Neutrophil (primary cell): ENCODE measurements at regions not wholly inside any gene's neighbourhood (a gene's known extent, or its start where the extent isn't known, plus 50 kb on each side); places are given as distances from the start of the nearest gene placed in this dataset.
"Not testable (repeated sequence)": the region's sequence is repeated elsewhere in the genome, so short reads cannot be mapped to it uniquely, and the experiment has no call there.

Experiments
- H3K27ac ChIP-seq: fragments of 200-600 bp; sonication (generic); 2 replicates; pipeline ENCODE4 v1.5.1; 2016; ENCODE audit warnings: mild to moderate bottlenecking, moderate library complexity
- H3K27me3 ChIP-seq: fragments of 200-600 bp; sonication (generic); 2 replicates; pipeline ENCODE4 v1.6.0; 2016; ENCODE audit warnings: mild to moderate bottlenecking
- H3K36me3 ChIP-seq: fragments of 200-600 bp; sonication (generic); 2 replicates; pipeline ENCODE4 v1.5.1; 2017
- H3K4me1 ChIP-seq, 2 experiments: fragments of 200-600 bp in 1 of 2; sonication (generic) in 1 of 2; 1 replicate in 1 of 2; 2 replicates in 1 of 2; pipeline versions ENCODE4 v1.5.1 to v1.6.1; 2013 to 2016; ENCODE audit warnings: low read depth in 1 of 2, low read length in 1 of 2, mild to moderate bottlenecking in 1 of 2, moderate library complexity in 1 of 2; ENCODE audit not compliant: control insufficient read depth in 1 of 2, insufficient read depth in 1 of 2
- H3K4me3 ChIP-seq, 2 experiments: fragments of 200-600 bp in 1 of 2; sonication (generic) in 1 of 2; 1 replicate in 1 of 2; 2 replicates in 1 of 2; pipeline ENCODE4 v1.5.1; 2013 to 2016; ENCODE audit warnings: low read depth in 1 of 2, low read length in 1 of 2, mild to moderate bottlenecking in 1 of 2, moderate library complexity in 1 of 2
- H3K9me3 ChIP-seq: fragments of 200-600 bp; sonication (generic); 2 replicates; pipeline ENCODE4 v1.5.1; 2016
- TF ChIP-seq, protein P1 (sequence below): fragments of 200-600 bp; sonication (generic); IDR thresholded peaks from 2 replicates; pipeline ENCODE4 v1.5.1; 2016; ENCODE audit warnings: antibody characterized with exemption

DNA sequence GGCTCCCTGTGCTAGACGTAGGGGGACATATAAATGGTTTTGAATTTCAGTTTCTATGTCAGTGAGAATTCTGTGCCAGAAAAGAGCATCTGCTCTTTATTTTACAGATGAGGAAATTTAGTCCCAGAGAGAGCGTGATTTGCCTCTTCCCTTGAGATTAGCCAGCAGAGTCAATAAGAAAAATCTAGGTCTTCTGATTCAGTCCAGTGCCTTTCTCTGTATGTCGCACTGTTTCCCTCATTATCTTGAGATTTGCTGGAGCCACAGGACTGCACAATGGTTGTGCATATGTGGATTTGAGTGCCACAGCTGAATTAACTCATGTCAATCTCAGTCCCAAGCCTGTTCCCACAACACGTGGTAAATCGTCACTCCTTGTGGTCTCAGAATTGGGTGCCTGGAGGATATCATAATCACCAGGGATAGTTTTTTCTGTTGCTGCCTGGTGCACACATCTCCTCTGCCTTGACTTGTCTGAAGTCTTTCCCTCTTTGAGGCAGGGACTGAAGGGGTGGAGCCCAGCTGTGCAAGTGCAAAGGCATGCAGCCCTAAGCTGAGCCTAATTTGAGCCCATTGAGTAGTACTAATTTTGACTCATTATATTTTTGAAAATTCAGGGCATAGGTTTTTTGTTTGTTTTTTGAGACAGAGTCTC, 276.7 kb downstream of the SOX4 start:
- Histone ChIP-seq H3K9me3 (no peaks in the 10 kb centered on the region), H3K4me3 (no peak overlapping the region)
- TF ChIP-seq, protein P1, sequence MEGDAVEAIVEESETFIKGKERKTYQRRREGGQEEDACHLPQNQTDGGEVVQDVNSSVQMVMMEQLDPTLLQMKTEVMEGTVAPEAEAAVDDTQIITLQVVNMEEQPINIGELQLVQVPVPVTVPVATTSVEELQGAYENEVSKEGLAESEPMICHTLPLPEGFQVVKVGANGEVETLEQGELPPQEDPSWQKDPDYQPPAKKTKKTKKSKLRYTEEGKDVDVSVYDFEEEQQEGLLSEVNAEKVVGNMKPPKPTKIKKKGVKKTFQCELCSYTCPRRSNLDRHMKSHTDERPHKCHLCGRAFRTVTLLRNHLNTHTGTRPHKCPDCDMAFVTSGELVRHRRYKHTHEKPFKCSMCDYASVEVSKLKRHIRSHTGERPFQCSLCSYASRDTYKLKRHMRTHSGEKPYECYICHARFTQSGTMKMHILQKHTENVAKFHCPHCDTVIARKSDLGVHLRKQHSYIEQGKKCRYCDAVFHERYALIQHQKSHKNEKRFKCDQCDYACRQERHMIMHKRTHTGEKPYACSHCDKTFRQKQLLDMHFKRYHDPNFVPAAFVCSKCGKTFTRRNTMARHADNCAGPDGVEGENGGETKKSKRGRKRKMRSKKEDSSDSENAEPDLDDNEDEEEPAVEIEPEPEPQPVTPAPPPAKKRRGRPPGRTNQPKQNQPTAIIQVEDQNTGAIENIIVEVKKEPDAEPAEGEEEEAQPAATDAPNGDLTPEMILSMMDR = no peak

DNA sequence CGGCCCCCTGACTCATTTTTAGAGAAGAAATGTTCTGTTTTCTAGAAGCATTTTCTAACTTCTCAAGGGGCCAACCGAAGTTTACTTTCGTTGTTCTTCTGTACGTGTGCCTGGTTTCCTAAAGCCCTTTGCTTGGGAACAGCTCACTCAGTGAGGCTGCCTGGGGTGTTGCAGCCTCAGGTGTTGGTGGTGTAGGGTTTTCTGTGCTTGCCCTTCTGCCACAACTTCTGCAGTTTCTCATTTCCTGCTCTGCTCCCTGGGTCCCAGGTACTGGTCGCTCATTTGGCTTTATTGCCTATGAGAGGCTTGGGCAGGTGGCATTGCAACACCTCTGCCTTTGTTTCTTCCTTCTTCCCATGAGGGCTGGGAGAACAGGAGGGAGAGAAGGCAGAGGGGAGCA, 278.3 kb downstream of the SOX4 start:
- H3K4me1 ChIP-seq = no peaks in the 10 kb centered on the region
- no peaks in the 10 kb centered on the region for H3K36me3 ChIP-seq
- no peaks in the 10 kb centered on the region for H3K9me3 ChIP-seq
- TF ChIP-seq, protein P1 = no peak
- H3K27me3 ChIP-seq = no peaks in the 10 kb centered on the region
- H3K4me3 ChIP-seq = no peak overlapping the region
- H3K27ac ChIP-seq = no peak overlapping the region

More for the DNA sequence above, 276.7 kb downstream of the SOX4 start:
- Histone ChIP-seq H3K36me3 (no peaks in the 10 kb centered on the region), H3K4me1 (no peaks in the 10 kb centered on the region), H3K27me3 (no peaks in the 10 kb centered on the region), H3K27ac (no peak overlapping the region)

DNA sequence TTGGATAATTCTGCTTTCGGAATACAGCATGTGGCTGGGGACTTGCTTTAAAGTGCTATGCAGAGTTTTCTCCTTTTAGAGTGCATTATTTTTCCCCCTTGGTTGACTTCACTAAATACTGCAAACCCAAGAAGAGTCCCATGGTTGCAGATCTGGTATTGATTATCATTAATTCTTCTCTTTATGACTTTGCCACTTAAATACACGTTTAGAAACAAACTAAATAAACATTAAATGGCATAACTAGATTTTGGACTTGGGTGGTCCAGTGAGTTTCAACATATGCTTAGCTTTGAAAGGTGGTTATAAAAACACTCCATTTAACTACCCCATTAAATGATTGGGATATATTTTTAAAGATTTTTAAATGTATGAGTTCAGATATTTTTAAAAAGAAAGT, 279.2 kb downstream of the SOX4 start:
- H3K4me3 ChIP-seq = no peak overlapping the region
- no peaks in the 10 kb centered on the region for H3K4me1 ChIP-seq
- H3K36me3 ChIP-seq = no peaks in the 10 kb centered on the region
- TF ChIP-seq, protein P1 = no peak
- no peak overlapping the region for H3K27ac ChIP-seq
- H3K9me3 ChIP-seq = no peaks in the 10 kb centered on the region
- H3K27me3 ChIP-seq = no peaks in the 10 kb centered on the region

DNA sequence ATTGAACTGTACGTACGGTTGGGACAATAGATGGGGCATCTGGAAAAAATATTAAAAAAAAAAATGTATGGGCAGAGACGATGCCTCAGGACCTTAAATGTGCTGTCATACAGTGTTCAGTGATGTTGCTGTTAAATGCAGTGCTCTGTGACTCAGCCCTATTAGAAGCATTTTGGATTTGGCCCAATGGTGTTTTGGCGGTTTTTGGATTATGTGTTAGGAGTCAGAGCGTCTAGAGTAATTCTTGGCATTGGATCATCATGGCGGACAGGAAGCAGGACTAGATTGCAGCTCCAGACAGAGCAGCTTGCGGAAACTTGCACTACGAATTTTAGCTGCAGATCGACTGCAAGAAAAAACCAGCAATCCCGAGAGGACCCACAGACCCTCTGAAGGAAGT, 280.0 kb downstream of the SOX4 start:
- Histone ChIP-seq H3K9me3 (no peaks in the 10 kb centered on the region), H3K27ac (no peak overlapping the region), H3K4me1 (no peaks in the 10 kb centered on the region), H3K27me3 (no peaks in the 10 kb centered on the region), H3K36me3 (no peaks in the 10 kb centered on the region), H3K4me3 (no peak overlapping the region)
- TF ChIP-seq, protein P1 = no peak

DNA sequence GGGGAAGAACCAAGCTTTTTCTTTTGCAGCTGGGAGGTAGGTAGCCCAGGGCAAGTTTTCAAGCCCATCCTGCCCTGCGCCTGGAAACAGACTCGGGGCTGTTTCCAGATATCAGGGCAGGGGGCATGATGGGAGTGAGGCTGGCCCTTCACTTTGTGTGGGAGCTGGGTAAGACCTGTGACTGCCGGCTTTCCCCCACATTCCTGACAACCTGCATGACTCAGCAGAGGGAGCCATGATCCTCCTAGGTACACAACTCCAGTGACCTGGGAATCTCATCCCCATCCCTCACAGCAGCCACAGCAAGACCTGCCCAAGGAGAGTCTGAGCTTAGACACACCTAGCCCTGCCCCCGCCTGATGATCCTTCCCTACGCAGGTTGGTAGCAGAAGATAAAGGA, 280.8 kb downstream of the SOX4 start:
- H3K4me1 ChIP-seq = no peaks in the 10 kb centered on the region
- TF ChIP-seq, protein P1 = no peak
- no peak overlapping the region for H3K27ac ChIP-seq
- H3K9me3 ChIP-seq = no peaks in the 10 kb centered on the region
- H3K27me3 ChIP-seq = no peaks in the 10 kb centered on the region
- no peaks in the 10 kb centered on the region for H3K36me3 ChIP-seq
- no peak overlapping the region for H3K4me3 ChIP-seq

DNA sequence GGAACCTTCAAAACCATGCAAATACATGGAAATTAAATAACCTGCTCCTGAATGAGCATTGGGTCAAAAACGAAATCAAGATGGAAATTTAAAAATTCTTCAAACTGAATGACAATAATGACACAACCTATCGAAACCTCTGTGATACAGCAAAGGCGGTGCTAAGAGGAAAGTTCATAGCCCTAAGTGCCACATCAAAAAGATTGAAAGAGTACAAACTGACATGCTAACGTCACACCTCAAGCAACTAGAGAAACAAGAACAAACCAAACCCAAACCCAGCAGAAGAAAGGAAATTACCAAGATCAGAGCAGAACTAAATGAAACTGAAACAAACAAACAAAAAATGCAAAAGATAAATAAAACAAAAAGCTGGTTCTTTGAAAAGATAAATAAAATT, 283.5 kb downstream of the SOX4 start:
- H3K4me1 ChIP-seq, H3K27ac ChIP-seq: not testable (repeated sequence)

DNA sequence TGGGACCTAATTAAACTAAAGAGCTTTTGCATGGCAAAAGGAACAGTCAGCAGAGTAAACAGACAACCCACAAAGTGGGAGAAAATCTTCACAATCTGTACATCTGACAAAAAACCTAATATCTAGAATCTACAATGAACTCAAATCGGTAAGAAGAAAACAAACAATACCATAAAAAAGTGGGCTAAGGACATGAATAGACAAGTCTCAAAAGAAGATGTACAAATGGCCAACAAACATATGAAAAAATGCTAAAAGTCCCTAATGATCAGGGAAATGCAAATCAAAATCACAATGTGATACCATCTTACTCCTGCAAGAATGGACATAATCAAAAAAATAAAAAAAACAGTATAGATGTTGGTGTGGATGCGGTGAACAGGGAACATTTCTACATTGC, 286.7 kb downstream of the SOX4 start:
- H3K36me3 ChIP-seq, H3K4me3 ChIP-seq, H3K27ac ChIP-seq, H3K27me3 ChIP-seq, H3K4me1 ChIP-seq, H3K9me3 ChIP-seq: not testable (repeated sequence)

More for the DNA sequence above, 283.5 kb downstream of the SOX4 start:
- not testable (repeated sequence) for H3K36me3 ChIP-seq, H3K4me3 ChIP-seq, H3K9me3 ChIP-seq, H3K27me3 ChIP-seq
